ENCODE measurements at regions not wholly inside any gene's neighbourhood (a gene's known extent, or its start where the extent isn't known, plus 50 kb on each side); places are given as distances from the start of the nearest gene placed in this dataset.

DNA sequence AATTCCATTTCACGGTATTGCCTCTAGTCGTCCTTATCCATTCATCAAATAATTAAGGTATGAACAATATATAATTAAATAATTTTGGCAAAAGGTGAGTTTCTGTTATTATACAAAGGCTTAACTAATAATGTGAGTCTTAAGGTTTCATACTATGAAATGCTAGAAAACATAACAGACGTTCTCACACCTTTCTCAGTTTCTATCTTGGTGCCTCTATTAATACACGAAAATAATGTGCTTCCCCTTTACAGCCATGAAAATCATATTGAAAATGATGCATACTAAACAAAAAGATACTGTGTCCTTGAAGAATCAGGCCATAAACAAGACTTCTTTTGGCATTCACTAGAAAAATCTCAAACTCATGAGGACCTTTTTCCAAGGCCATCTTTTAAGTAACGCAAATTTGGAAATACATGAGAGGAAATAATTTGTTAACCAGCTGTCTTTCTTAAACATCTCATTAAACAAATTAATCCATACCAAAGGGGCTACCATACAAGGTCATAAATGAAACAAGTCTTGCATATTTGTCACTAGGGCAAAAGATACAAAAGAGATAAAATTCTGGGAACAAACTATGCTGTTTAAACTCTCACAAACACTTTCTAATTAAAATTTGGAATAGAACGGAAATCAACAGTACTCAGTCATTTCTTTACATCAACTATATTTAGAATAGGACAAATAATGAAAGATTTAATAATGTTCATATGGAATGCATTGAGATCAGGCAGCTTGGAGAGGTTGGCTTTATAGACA is 53.9 kb upstream of the CAV2 start:
- TF ChIP-seq CREB1 (CRISPR knock-in tag; IDR thresholded peaks at IDR 0.05; ENCODE audit: low read depth): no peak
- TF ChIP-seq, protein P1, sequence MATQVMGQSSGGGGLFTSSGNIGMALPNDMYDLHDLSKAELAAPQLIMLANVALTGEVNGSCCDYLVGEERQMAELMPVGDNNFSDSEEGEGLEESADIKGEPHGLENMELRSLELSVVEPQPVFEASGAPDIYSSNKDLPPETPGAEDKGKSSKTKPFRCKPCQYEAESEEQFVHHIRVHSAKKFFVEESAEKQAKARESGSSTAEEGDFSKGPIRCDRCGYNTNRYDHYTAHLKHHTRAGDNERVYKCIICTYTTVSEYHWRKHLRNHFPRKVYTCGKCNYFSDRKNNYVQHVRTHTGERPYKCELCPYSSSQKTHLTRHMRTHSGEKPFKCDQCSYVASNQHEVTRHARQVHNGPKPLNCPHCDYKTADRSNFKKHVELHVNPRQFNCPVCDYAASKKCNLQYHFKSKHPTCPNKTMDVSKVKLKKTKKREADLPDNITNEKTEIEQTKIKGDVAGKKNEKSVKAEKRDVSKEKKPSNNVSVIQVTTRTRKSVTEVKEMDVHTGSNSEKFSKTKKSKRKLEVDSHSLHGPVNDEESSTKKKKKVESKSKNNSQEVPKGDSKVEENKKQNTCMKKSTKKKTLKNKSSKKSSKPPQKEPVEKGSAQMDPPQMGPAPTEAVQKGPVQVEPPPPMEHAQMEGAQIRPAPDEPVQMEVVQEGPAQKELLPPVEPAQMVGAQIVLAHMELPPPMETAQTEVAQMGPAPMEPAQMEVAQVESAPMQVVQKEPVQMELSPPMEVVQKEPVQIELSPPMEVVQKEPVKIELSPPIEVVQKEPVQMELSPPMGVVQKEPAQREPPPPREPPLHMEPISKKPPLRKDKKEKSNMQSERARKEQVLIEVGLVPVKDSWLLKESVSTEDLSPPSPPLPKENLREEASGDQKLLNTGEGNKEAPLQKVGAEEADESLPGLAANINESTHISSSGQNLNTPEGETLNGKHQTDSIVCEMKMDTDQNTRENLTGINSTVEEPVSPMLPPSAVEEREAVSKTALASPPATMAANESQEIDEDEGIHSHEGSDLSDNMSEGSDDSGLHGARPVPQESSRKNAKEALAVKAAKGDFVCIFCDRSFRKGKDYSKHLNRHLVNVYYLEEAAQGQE (IDR thresholded peaks at IDR 0.05; ENCODE audit: unreplicated experiment): no peak
- TF ChIP-seq, protein P2, sequence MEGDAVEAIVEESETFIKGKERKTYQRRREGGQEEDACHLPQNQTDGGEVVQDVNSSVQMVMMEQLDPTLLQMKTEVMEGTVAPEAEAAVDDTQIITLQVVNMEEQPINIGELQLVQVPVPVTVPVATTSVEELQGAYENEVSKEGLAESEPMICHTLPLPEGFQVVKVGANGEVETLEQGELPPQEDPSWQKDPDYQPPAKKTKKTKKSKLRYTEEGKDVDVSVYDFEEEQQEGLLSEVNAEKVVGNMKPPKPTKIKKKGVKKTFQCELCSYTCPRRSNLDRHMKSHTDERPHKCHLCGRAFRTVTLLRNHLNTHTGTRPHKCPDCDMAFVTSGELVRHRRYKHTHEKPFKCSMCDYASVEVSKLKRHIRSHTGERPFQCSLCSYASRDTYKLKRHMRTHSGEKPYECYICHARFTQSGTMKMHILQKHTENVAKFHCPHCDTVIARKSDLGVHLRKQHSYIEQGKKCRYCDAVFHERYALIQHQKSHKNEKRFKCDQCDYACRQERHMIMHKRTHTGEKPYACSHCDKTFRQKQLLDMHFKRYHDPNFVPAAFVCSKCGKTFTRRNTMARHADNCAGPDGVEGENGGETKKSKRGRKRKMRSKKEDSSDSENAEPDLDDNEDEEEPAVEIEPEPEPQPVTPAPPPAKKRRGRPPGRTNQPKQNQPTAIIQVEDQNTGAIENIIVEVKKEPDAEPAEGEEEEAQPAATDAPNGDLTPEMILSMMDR (conservative IDR thresholded peaks at IDR 0.05; ENCODE audit: low read depth in 2 of 2): no peak
- TF ChIP-seq EZH2phosphoT487 (IDR thresholded peaks at IDR 0.05; ENCODE audit: unreplicated experiment): no peak
- TF ChIP-seq NANOG (IDR thresholded peaks at IDR 0.05; ENCODE audit: borderline replicate concordance): no peak
- TF ChIP-seq, protein P3, sequence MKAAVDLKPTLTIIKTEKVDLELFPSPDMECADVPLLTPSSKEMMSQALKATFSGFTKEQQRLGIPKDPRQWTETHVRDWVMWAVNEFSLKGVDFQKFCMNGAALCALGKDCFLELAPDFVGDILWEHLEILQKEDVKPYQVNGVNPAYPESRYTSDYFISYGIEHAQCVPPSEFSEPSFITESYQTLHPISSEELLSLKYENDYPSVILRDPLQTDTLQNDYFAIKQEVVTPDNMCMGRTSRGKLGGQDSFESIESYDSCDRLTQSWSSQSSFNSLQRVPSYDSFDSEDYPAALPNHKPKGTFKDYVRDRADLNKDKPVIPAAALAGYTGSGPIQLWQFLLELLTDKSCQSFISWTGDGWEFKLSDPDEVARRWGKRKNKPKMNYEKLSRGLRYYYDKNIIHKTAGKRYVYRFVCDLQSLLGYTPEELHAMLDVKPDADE (IDR thresholded peaks at IDR 0.05): no peak
- Histone ChIP-seq H3F3A (replicated peaks; ENCODE audit: low read depth) (no peaks in the 10 kb centered on the region), H2AFZ (no peak overlapping the region), H3K79me2 (replicated peaks; ENCODE audit: insufficient read depth) (no peaks in the 10 kb centered on the region), H3K4me1 (ENCODE audit: insufficient read depth) (peaks cover 7% of the 10 kb centered on the region; the same call in 1 of the 2 replicates), H3K9me2 (ENCODE audit: insufficient read depth) (no peaks in the 10 kb centered on the region), H3K4me3 (no peak overlapping the region), H3K27me3 (ENCODE audit: insufficient read depth) (no peaks in the 10 kb centered on the region), H3K36me3 (ENCODE audit: insufficient read depth) (no peaks in the 10 kb centered on the region), H4K20me1 (replicated peaks; ENCODE audit: insufficient read depth) (no peaks in the 10 kb centered on the region), H3K27ac (ENCODE audit: low read depth) (no peak overlapping the region), H3K4me2 (no peak overlapping the region)
- no peak for ATAC-seq
- H3K27me3 Mint-ChIP-seq (ENCODE audit: insufficient read depth, low read depth, poor library complexity): no peaks in the 10 kb centered on the region
- 0 out of 3 replicates have a peak, but pooled peaks cover 2% of the 10 kb centered on the region for H3K4me1 Mint-ChIP-seq
- no peaks in the 10 kb centered on the region for H3K36me3 Mint-ChIP-seq (ENCODE audit: low read depth)
- DNase-seq (ENCODE audit: low spot score): no peak
- no peak overlapping the region for H3K27ac Mint-ChIP-seq
- H3K4me3 Mint-ChIP-seq: no peak overlapping the region
- H3K9me3 Mint-ChIP-seq: no peaks in the 10 kb centered on the region

DNA sequence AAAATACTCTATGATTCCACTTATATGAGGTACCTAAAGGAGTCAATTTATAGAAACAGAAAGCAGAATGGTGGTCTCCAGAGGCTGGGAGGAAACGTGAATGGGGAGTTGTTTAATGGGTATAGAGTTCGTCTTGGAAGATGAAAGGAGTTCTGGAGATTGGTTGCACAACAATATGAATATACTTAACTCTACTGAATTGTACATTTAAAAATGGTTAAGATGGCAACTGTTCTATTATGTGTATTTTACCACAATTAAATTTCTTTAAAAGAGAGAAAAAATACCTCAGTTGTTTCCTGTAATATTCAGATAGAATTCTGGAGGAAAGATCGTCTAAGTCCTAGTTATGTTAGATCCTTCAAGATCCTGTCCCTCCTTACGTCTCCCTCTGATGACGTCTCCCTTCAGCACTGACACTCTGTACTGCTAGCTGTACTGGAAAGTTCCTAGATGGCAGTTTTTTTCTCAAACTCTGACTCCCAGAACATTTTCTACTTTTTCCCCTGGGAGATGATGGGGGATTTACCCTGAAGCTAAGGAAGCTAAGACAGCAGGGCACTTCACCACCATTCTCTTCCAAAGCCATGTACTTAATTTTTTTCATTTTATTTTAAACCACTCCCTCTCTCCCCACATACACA is 53.2 kb upstream of the CAV2 start:
- Histone ChIP-seq H3K4me3 (no peak overlapping the region), H2AFZ (no peak overlapping the region), H3K27me3 (ENCODE audit: insufficient read depth) (no peaks in the 10 kb centered on the region), H4K20me1 (replicated peaks; ENCODE audit: insufficient read depth) (no peaks in the 10 kb centered on the region), H3F3A (replicated peaks; ENCODE audit: low read depth) (no peaks in the 10 kb centered on the region), H3K9me2 (ENCODE audit: insufficient read depth) (no peaks in the 10 kb centered on the region), H3K27ac (ENCODE audit: low read depth) (no peak overlapping the region), H3K4me2 (no peak overlapping the region), H3K36me3 (ENCODE audit: insufficient read depth) (no peaks in the 10 kb centered on the region), H3K79me2 (replicated peaks; ENCODE audit: insufficient read depth) (no peaks in the 10 kb centered on the region), H3K4me1 (ENCODE audit: insufficient read depth) (peaks cover 7% of the 10 kb centered on the region; the same call in 1 of the 2 replicates)
- Mint-ChIP-seq H3K9me3 (no peaks in the 10 kb centered on the region), H3K27me3 (ENCODE audit: insufficient read depth, low read depth, poor library complexity) (no peaks in the 10 kb centered on the region), H3K36me3 (ENCODE audit: low read depth) (no peaks in the 10 kb centered on the region), H3K4me1 (0 out of 3 replicates have a peak, but pooled peaks cover 2% of the 10 kb centered on the region), H3K4me3 (no peak overlapping the region), H3K27ac (no peak overlapping the region)
- no peak for DNase-seq (ENCODE audit: low spot score)
- ATAC-seq: no peak
- TF ChIP-seq, protein P4, sequence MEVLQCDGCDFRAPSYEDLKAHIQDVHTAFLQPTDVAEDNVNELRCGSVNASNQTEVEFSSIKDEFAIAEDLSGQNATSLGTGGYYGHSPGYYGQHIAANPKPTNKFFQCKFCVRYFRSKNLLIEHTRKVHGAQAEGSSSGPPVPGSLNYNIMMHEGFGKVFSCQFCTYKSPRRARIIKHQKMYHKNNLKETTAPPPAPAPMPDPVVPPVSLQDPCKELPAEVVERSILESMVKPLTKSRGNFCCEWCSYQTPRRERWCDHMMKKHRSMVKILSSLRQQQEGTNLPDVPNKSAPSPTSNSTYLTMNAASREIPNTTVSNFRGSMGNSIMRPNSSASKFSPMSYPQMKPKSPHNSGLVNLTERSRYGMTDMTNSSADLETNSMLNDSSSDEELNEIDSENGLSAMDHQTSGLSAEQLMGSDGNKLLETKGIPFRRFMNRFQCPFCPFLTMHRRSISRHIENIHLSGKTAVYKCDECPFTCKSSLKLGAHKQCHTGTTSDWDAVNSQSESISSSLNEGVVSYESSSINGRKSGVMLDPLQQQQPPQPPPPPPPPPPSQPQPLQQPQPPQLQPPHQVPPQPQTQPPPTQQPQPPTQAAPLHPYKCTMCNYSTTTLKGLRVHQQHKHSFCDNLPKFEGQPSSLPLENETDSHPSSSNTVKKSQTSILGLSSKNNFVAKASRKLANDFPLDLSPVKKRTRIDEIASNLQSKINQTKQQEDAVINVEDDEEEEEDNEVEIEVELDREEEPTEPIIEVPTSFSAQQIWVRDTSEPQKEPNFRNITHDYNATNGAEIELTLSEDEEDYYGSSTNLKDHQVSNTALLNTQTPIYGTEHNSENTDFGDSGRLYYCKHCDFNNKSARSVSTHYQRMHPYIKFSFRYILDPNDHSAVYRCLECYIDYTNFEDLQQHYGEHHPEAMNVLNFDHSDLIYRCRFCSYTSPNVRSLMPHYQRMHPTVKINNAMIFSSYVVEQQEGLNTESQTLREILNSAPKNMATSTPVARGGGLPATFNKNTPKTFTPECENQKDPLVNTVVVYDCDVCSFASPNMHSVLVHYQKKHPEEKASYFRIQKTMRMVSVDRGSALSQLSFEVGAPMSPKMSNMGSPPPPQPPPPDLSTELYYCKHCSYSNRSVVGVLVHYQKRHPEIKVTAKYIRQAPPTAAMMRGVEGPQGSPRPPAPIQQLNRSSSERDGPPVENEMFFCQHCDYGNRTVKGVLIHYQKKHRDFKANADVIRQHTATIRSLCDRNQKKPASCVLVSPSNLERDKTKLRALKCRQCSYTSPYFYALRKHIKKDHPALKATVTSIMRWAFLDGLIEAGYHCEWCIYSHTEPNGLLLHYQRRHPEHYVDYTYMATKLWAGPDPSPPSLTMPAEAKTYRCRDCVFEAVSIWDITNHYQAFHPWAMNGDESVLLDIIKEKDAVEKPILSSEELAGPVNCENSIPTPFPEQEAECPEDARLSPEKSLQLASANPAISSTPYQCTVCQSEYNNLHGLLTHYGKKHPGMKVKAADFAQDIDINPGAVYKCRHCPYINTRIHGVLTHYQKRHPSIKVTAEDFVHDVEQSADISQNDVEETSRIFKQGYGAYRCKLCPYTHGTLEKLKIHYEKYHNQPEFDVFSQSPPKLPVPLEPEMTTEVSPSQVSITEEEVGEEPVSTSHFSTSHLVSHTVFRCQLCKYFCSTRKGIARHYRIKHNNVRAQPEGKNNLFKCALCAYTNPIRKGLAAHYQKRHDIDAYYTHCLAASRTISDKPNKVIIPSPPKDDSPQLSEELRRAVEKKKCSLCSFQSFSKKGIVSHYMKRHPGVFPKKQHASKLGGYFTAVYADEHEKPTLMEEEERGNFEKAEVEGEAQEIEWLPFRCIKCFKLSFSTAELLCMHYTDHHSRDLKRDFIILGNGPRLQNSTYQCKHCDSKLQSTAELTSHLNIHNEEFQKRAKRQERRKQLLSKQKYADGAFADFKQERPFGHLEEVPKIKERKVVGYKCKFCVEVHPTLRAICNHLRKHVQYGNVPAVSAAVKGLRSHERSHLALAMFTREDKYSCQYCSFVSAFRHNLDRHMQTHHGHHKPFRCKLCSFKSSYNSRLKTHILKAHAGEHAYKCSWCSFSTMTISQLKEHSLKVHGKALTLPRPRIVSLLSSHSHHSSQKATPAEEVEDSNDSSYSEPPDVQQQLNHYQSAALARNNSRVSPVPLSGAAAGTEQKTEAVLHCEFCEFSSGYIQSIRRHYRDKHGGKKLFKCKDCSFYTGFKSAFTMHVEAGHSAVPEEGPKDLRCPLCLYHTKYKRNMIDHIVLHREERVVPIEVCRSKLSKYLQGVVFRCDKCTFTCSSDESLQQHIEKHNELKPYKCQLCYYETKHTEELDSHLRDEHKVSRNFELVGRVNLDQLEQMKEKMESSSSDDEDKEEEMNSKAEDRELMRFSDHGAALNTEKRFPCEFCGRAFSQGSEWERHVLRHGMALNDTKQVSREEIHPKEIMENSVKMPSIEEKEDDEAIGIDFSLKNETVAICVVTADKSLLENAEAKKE (CRISPR knock-in tag; IDR thresholded peaks at IDR 0.05): no peak
- no peak for TF ChIP-seq EZH2phosphoT487 (IDR thresholded peaks at IDR 0.05; ENCODE audit: unreplicated experiment)

Measured in GM23338 (cell line).